HG03103 (cell line): ENCODE measurements at regions not wholly inside any gene's neighbourhood (a gene's known extent, or its start where the extent isn't known, plus 50 kb on each side); places are given as distances from the start of the nearest gene placed in this dataset.
A peak's percentile ranks its signal among the peaks of the same experiment; 100 is the strongest.

ENCODE experiments used
- ATAC-seq: cut with Tn5 transposase; IDR thresholded peaks from one replicate; pipeline ENCODE4 v1.9.1; 2021; ENCODE audit warnings: low read depth; ENCODE audit not compliant: unreplicated experiment

DNA sequence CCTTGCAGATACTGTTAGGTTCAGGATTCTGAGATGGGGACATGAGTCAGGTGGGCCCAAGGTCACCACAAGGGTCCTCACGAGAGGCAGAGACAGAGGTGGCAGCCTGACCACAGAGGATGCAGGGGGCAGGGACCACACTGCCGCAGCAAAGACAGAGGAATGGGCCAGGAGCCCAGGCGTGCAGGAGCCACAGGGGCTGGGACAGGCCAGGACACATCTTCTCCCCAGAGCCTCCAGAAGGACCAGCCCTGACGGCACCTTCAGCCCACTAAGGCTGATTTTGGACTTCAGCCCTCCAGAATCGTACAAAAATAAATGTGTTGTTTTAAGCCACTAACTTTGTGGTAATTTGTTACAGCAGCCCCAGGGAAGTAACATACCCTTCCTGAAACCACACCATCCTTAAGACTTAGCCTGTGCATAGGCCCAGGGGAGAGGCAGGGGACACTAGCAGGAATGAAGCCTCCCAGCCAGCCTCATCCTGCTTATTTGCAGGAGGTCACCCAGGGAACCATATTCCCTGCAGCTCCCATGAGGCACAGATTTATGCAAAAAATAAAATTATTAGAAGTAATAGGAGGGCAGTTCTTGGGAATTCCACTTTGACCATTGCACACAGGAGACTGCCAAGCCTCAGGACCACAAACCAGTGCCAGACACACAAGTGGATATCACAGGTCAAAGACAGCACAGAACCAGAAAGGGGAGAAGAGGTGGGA is 119.3 kb upstream of the CST7 start:
- no peak for ATAC-seq

DNA sequence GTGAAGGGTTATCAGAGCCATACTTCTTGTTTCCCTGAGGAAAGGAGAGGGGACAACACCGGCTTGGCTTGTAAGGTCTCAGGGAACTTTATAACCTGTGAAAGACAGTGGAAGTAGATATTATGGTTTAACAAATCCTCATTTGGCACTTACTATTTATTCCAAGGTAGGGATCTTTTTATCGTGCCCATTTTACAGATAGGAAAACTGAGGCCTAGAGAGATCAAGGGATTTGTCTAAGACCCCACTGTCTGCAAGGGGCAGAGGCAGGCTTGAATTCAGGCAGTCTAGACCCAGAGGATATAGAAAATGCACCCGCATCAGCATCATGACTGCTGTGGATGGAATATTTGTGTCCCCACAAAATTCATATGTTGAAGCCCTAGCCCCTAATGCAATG is 118.4 kb upstream of the CST7 start:
- no peak for ATAC-seq

DNA sequence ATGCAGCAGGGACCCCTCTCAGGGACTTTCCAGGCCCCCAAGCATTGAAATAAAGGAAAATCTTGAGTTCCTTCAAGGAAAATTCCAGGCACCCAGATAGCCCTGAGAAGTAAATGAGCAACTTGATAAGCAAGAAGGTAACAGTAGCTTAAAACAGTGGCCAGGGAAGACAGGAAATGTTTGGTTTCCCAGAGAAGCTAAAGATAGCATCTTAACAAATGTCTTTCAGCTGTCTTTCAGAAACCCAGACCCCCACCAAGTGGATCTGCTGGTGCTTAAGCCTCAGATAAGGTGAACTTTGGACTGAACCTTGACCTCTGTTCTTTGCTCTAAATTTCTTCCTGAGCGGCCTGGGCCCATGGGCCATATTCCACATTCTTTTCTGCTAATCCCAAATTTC is 117.8 kb upstream of the CST7 start:
- ATAC-seq = no peak

DNA sequence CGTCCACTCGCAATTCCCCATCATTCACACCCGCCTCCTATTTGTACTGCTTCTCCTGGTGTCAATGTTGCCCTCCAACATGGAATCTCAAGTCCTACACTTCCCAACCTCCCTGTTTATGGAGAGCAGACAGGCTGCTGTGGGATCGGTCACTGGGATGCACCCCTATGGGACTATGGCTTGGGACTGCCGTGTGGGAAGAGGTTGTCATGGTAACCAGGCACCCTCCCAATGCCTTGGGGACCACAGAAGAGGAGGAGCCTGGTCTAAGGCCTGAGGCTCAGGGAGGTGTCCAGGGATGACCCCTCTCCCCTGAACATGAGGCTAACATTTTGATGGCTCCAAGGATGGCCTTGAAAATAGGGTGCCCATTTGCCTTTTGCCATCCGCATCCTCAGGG is 116.6 kb upstream of the CST7 start:
- ATAC-seq = no peak

DNA sequence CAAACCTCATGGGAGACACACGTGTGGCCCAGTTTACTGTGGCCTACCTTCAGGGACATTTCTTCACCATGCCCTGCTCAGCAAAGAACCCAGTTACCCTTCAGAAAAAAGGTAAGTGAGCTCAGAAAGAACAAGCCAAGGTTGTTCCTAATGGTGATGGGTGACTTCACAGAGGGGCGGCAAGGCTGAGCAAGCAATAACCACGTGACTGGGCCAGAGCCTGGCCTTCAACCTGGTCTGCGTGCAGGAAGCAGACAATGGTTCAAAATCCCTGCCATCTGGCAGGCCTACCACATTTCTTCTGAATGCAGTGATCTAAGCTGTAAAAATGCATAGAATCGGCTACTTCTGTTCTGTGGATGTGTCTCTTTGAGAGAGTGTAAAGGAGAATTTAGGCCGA is 115.5 kb upstream of the CST7 start:
- no peak for ATAC-seq

DNA sequence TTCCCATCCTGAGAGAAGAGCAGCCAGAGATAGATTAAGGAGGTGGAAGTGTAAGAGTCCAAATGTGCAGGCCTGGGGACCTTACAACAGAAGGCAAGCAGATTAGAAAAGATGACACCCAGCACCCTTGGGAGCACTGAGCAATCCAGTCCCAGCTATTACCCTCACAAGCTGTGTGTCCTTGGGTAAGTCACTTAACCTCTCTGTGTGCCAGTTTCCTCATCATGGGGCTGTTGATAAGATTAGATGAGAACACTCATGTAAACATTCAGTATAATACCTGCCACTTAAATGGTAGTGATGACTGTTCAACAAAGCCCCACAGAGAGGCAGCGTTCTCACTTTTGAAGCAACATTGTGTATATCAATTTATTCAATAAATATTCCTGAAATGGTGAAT is 114.8 kb upstream of the CST7 start:
- no peak for ATAC-seq

DNA sequence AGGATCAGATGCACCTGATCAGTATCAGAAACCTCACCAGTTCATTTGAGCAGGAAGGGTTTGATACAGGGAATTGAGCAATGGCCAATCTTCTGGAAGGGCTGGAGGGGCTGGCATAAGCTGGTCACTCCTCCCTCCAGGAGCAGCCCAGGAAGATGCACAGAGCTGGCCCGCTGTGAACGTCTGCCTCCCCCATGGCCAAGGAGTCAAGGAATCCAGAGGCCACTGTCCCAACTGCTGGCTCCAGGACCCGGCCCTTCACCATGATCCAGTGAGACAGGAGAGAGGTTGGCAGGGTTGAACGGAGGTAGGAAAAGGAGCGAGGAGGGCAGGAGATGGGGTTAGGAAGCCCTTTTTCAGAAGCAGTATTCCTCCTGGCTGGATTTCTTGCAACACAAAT is 113.9 kb upstream of the CST7 start:
- ATAC-seq = no peak

DNA sequence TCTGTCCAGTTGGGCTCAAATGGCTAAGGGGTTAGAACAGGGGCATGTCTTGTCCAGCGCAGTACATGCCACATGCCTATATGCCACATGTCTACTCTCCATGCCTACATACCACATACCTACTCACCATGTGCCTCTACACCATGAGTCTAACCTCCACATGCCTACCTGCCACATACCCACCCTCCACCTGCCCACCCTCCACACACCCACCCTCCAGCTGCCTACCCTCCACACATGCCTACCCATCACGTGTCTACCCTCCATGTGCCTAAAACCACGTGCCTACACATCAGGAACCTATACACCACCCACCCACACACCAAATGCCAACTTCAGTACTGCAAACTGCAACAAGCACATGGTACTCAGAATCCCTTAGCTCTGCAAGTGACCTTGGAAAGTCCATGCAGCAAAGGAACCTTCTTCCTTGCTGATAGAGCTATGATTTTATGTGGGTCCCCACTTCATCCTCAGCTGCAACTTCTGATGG is 113.0 kb upstream of the CST7 start:
- ATAC-seq = no peak

DNA sequence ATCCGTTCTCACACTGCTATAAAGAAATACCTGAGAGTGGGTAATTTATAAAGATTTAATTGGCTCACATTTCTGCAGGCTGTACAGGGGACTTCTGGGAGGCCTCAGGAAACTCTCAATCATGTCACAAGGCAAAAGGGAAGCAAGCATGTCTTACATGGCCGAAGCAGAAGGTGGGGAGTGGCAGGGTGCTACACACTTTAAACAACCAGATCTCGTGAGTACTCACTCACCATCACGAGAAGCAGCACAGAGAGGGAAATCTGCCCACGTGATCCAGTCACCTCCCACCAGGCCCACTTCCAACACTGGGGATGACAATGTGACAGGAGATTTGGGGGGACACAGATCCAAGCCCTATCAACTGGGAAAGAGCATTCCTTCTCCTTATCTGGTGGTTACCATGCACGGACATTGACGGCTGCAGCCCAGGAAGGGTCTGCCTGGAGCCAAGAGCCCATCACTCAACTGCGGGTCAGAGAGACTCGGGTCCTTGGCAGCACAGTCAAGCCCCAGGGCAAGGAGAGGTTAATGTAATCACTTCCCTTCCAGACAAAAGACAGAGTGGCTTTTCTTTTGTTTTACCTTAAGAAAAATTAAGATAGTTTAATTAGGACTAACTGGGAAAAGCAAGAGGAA is 112.3 kb upstream of the CST7 start:
- no peak for ATAC-seq

DNA sequence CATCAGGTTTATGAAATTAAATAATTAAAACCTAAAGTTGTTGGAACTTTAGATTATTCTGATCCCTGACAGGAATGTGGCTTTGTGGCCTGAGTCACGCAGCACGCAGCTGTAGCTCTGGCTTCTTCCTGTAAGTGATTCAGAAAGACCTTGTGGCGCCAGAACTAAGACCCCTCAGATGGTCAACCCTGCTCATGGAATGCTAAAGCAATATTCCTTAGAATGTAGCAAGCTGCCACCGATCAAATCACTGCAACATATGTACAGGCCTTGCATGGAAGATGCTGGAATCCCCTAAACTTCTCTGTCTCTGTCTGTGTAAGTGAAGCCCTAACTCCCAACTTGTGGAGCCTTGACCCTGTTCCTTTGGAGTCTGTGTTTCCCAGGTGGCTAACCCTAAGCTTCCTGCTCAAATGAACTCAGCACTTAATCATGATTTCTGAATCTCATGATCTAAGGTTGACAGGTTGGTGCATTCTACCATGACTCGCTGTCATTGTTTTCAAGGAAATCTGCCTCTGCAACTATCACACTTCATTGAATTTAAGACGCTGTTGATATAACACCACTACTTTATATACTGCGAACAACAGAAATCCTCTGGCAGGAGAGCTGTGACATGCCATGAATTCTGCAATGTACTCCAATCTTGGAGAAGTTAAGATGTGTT is 111.2 kb upstream of the CST7 start:
- ATAC-seq = no peak

DNA sequence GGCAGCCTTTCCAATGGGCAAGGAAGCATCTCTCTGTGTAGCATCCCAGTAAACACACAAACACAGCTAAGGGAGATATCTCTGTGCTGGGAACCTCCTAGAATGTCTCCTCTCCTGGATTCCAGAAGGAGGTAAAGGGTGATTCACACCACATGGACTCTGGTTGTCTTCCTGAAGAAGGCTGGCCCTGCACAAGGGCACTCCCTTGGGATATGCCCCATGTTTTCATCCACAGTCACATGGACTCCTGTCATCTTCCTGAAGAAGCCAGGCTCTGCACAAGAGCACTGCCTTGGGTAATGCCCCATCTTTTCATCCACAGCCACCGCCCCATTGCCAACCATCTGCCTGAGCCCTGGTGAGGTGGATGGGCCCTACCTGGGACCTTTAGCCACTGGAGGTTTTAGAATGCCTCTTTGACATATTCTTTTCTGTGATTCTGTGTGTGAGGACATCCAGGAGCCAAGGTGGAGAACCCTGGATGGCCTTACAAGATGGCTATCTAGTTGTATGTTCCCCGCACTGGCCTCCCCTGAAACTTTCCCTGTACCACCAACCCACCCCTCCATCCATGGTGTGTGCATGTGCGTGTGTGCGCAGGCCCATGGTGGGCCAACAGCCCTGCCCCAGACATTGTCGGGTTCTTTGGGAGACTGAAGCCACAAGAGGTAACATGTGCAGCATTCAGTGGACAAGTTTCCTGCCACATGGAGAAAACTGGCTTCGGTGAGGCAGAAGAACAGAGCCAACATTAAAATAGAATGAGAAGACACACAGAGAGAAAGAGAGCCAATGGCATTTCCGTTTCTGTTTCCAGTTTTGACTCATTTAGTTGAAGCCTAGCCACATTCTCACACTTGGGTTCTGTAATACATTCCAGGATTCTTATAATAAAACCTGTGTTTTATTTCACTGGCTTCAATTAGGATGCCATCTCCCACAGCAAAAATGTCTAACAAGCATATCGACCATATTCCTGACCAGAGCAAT is 110.2 kb upstream of the CST7 start:
- no peak for ATAC-seq

DNA sequence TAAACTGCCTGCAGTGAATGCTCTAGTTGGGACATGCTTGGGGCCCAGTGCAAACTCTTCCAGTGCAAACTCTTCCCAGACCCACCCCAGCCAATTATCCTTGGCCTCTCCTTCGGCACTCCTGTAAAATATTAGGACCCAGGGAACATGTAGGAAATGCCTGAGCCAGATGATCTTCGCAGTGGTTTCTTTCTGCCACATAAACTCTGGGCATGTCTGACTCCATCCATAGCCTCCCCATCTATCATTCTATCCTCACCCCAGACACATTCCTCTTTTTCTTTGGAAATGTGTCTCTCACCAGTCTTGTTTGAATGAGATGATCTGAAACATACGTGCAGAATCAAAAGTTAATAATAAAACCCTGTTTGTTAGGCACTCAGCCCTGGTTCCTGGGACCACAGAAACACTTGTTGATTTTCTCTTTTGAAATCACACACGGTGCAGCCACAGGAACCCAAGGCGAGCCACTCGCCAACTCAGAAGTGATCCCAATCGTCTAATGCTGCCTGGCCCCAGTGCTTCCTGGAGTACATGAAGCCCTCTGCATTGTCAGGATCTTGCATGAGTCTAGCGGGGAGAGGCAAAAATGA is 108.9 kb upstream of the CST7 start:
- no peak for ATAC-seq

DNA sequence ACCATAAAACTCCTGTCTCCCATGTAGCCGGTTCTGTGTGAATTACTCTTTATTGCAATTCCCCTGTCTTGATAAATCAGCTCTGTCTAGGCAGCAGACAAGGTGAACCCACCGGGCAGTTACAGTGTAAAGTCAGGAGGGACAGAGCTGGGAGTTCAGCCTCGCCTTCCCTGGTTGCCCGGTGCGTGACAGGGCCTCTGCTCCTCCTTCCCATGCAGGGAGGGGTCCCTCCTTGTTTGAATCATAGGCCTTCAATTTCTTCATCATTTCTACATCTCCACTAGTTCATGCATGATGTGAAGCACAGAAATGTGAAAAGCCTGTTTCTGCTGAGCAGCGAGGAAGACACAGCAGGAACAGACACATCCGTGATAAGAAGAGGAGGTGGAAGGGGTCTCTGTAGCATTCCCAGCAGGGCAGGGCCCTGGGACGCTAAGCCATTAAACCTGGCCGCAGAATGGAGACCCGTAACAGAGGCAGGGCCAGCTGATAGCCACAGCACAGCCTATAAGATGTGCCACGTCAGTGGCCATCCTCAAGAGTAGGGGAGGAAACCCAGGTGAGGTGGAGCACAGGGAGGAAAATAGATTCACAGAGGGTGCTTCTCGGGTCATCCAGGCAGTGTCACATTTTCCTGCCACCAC is 106.7 kb upstream of the CST7 start:
- no peak for ATAC-seq

DNA sequence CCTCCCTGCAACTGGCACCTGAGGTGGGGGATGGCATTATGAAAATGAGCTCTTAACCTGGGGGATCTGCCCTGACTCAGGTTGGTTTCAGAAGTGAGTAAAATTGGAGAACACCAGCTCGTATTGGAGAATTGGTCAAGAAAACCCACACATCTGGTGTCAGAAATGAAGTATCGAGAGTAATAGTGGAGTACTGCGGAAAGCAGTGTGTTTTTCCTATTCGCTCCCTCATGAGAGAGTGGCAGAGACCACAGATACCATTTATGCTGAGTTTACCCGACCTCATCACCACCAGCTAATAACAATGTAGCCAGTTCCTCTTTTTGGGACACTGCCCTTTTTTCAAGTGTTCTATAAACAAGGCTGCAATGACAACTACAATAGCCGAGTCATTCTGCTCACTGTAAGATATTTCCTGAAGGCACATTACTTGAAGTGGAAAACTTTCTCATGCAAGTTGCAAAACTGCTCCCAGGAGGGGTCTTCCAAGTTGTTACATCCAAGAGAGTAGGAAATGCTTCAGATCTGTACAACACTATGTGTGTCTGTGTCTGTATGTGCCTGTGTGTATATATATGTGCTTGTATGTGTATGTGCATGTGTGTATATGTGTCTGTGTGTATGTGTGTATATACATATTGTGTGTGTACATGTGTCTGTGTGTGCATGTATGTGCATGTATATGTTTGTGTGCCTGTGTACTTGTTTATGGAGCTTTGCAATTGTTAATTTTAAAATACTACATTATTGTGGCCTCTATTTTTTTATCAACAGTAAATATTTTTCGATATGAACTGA is 106.0 kb upstream of the CST7 start:
- ATAC-seq = peak; percentile 86

DNA sequence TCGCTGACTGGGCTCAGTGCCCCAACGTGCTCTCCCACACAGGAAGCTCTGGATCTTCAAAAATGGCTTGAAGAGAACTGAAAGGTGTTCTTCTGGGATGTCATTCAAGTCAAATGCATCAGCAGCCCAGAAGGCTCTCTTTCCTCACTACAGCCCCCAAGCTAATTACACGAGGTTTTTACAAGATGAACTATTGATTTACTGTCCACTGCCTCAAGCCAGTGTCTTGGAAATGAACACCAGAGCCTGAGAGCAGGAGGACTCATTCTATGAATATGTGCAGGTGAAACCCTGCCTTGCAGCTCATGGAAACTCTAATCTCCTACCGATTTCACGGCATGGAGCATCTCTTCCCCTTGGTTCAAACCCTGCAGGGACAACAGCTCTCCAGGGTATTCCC is 98.9 kb upstream of the CST7 start:
- ATAC-seq = no peak

DNA sequence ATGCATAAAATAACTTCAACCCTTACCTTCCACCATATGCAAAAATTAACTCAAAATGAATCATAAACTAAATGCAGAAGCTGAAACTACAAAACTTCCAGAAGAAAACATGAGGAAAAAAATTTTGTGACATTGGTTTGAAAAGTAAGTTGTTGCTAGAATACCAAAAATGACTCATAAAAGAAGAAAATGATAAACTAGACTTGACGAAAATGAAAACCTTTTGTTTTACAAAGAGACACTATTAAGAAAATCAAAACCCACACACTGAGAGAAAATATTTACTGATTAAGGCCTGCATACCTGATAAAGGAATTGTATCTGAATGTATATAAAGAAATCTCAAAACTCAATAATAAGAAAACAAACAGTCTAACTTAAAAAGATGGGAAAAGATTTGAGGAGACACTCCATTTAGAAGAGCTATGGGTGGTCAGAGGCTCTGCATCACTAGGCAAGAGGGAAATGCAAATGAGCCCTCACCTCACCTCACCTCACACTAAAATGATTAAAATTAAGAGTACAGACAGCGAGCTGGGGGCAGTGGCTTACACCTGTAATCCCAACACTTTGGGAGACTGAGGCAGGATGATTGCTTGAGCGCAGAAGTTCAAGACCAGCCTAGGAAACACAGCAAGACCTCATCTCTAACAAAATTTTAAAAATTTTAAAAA is 97.6 kb upstream of the CST7 start:
- ATAC-seq = no peak

DNA sequence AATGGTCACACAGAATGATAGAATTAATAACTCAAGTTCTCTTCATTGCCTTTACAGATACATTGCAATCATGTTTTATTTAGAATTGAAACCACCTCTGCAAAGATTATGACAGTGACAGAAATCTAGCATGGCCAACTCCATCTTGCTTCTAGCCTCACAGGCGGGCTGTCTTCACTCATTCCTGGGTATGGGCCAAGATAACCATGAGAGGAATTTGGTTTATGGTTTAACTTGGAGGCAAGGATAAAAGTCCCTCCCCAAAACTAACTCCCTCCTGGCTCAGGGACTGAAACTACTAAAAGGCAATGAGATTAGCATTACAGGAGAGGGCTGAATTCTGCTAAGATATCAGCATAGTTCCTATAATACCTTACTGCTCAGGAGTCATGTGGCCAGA is 95.2 kb upstream of the CST7 start:
- ATAC-seq = no peak

DNA sequence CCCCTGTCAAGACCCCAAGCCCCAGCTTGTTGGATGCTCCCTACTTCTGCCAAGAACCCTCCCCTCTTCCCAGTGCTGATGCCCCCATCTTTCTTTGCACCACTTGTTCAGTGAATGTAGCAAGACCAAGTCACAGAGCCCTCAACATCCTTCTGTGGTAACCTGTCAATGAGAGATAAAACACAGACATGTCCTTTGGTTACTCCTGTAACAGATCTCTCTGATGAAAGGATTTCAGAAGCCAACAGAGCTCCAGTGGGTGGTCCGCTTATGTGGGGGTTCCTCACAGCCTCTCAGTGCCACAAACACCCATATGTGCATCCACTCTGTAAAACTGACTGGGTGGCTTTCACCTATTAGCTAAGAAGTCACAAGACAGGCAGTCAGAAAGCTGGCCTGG is 93.2 kb upstream of the CST7 start:
- no peak for ATAC-seq
